ENCODE measurements at regions not wholly inside any gene's neighbourhood (a gene's known extent, or its start where the extent isn't known, plus 50 kb on each side); places are given as distances from the start of the nearest gene placed in this dataset.
A peak's percentile ranks its signal among the peaks of the same experiment; 100 is the strongest.

DNA sequence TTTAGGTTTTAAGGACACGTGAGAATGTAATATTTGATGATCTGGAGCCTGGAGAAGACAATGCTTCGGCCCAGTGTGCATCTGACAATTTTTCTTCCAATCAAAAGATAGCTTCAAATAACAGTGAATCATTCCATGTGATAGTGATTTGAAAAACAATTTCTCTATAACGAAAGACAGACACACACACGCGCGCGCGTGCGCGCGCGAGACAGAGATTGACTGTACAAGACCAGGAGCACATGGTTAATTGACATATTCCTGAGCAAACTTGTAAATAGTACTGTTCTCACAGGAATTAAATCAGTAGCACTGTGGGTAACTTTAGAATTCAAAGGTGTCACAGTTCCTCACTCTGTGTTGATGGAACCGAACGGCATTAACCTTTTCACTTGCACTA, 287.5 kb upstream of the LMO3 start:
- DNase-seq (ENCODE audit: low read depth): no peak

DNA sequence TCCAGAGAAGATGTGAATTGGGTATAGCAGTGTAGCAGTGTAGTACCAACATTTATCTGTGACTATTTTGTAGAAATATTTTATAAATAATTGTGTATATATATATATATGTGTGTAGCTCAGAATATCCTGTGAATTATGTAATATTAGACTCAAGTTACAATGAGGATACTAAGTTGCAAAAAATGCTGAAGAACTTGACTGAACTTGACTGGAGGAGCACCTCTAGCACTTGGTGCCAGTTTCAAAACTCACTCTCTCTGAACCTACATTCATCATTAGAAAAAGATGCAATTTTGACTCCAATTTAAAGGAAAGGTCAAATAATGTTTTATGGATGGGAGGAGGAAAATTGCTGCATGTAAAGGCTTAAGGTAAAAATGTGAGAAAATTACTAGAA, 285.7 kb upstream of the LMO3 start:
- no peaks in the 10 kb centered on the region for H3K36me3 ChIP-seq (ENCODE audit: control insufficient read depth, insufficient read depth, low read length)
- no peaks in the 10 kb centered on the region for H3K27me3 ChIP-seq (ENCODE audit: control insufficient read depth, insufficient read depth, low read length)
- FAIRE-seq: no peak
- H3K4me3 ChIP-seq (ENCODE audit: low read depth, low read length): no peak overlapping the region
- TF ChIP-seq, protein P1, sequence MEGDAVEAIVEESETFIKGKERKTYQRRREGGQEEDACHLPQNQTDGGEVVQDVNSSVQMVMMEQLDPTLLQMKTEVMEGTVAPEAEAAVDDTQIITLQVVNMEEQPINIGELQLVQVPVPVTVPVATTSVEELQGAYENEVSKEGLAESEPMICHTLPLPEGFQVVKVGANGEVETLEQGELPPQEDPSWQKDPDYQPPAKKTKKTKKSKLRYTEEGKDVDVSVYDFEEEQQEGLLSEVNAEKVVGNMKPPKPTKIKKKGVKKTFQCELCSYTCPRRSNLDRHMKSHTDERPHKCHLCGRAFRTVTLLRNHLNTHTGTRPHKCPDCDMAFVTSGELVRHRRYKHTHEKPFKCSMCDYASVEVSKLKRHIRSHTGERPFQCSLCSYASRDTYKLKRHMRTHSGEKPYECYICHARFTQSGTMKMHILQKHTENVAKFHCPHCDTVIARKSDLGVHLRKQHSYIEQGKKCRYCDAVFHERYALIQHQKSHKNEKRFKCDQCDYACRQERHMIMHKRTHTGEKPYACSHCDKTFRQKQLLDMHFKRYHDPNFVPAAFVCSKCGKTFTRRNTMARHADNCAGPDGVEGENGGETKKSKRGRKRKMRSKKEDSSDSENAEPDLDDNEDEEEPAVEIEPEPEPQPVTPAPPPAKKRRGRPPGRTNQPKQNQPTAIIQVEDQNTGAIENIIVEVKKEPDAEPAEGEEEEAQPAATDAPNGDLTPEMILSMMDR (IDR thresholded peaks at IDR 0.05; ENCODE audit: insufficient read depth, low read length, severe bottlenecking): no peak
- peak; percentile 87 for DNase-seq (ENCODE audit: low read depth)

More for the DNA sequence above, 287.5 kb upstream of the LMO3 start:
- Histone ChIP-seq H3K27me3 (ENCODE audit: control insufficient read depth, insufficient read depth, low read length) (no peaks in the 10 kb centered on the region), H3K4me3 (ENCODE audit: low read depth, low read length) (no peak overlapping the region), H3K36me3 (ENCODE audit: control insufficient read depth, insufficient read depth, low read length) (no peaks in the 10 kb centered on the region)
- TF ChIP-seq, protein P1 (IDR thresholded peaks at IDR 0.05; ENCODE audit: insufficient read depth, low read length, severe bottlenecking): no peak
- no peak for FAIRE-seq

DNA sequence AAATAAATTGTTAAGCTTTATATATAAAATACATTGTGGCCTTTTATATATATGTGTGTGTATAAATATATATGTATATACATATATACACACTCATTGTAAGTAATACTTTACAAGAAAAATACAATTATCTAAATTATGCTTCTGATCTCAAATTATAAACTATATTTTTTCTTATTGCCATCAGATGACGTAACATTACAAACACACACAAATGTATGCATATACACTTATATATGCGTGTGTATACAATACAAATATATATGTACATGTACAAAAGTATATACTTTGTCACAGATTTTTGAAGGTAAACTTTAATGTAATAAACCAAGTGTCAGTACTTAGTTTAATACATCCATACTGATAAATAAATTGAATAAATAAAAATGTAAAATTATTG, 278.9 kb upstream of the LMO3 start:
- TF ChIP-seq, protein P1 (IDR thresholded peaks at IDR 0.05; ENCODE audit: insufficient read depth, low read length, severe bottlenecking): no peak
- FAIRE-seq (no peak), DNase-seq (ENCODE audit: low read depth) (no peak)
- Histone ChIP-seq H3K4me3 (ENCODE audit: low read depth, low read length) (no peak overlapping the region), H3K36me3 (ENCODE audit: control insufficient read depth, insufficient read depth, low read length) (no peaks in the 10 kb centered on the region), H3K27me3 (ENCODE audit: control insufficient read depth, insufficient read depth, low read length) (no peaks in the 10 kb centered on the region)

DNA sequence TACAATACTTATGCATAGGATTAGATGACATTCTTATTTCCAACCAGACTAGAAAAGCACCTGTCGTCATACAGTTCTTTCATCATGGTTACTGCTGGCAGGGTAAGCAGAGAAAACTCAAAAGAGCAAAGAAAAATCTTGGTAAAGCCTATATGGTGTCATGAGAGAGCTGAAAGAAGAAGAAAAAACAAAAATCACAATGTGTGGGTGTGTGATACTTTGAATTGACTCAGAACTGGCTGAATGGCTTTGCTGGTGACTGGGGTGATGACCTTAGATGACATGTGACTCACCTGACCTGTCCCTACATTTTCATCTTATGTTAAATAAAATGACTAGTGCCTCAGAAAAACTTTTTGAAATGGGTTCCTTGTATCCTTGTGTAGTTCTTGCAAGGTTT, 278.1 kb upstream of the LMO3 start:
- FAIRE-seq (no peak), DNase-seq (ENCODE audit: low read depth) (peak; percentile 39)
- Histone ChIP-seq H3K27me3 (ENCODE audit: control insufficient read depth, insufficient read depth, low read length) (no peaks in the 10 kb centered on the region), H3K36me3 (ENCODE audit: control insufficient read depth, insufficient read depth, low read length) (no peaks in the 10 kb centered on the region), H3K4me3 (ENCODE audit: low read depth, low read length) (no peak overlapping the region)
- TF ChIP-seq, protein P1 (IDR thresholded peaks at IDR 0.05; ENCODE audit: insufficient read depth, low read length, severe bottlenecking): no peak

DNA sequence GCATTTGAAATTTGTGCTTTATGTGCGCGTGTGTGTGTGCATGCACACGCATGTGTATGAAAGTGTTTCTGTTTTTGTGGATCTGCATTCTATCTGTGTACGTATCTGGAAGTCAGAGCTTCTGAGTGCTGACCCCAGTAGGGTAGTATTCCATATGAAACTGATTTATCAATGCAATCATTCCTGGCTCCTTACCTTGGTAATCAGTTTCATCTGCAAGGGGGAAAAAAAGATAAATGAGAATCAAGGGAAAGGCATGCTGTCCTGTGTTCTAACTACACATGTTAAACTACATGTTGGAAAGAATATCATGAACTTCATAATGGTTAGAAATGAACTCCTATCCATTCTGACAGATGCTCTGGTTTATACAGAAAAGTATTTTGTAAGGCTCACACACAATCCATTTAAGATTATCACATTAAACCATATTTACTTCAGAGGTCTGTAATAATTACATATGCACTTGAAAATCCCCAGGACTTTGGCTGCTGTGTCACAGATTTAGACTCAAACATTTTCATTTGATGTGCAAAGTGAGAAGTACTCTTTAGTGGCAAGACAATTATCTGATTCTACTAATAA, 276.1 kb upstream of the LMO3 start:
- no peak for FAIRE-seq

More for the DNA sequence above, 276.1 kb upstream of the LMO3 start:
- Histone ChIP-seq H3K36me3 (ENCODE audit: control insufficient read depth, insufficient read depth, low read length) (no peaks in the 10 kb centered on the region), H3K27me3 (ENCODE audit: control insufficient read depth, insufficient read depth, low read length) (no peaks in the 10 kb centered on the region), H3K4me3 (ENCODE audit: low read depth, low read length) (no peak overlapping the region)
- DNase-seq (ENCODE audit: low read depth): no peak
- TF ChIP-seq, protein P1 (IDR thresholded peaks at IDR 0.05; ENCODE audit: insufficient read depth, low read length, severe bottlenecking): no peak

Measured in bronchial epithelial cell (primary cell).